H4 (cell line): ENCODE measurements at regions not wholly inside any gene's neighbourhood (a gene's known extent, or its start where the extent isn't known, plus 50 kb on each side); places are given as distances from the start of the nearest gene placed in this dataset.
"Not testable (repeated sequence)": the region's sequence is repeated elsewhere in the genome, so short reads cannot be mapped to it uniquely, and the experiment has no call there.

Experiments
- DNase-seq: peaks from one replicate; pipeline ENCODE4 v3.0.0-alpha.2; 2015; ENCODE audit warnings: low spot score

DNA sequence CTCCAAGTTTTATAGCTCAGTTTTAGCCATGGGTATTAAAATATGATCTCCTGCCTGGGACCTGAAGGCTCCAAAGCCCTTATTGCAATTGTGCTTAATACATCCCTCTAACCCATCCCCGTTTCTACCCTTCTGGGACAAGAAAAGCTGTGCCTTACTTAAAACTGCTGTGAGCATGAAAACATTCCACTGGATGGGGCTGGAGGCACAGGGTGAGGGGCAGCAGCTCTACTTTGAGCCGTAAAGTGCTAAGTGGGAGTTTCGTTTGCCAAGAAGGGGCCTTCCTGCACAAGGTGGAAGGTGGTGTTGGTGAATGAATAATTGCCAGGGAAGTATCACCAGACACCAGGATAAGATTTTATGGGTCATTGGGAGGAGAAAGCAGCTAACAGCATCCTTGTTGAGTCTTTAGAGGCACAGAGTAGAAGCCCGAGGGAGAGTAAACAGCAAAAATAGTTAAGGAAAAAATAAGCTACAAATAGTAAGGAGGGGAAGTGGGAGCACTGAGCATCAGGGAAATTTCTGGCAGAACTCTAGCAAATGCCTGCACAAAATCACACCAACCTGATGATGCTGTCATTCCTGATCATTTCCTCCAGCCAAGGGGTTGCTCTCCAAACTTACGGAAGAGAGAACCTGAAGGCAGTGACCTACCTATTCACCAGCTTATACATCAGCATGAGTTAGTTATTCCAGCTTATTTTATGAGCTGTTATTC is 218.4 kb downstream of the MREG start:
- DNase-seq = no peak

DNA sequence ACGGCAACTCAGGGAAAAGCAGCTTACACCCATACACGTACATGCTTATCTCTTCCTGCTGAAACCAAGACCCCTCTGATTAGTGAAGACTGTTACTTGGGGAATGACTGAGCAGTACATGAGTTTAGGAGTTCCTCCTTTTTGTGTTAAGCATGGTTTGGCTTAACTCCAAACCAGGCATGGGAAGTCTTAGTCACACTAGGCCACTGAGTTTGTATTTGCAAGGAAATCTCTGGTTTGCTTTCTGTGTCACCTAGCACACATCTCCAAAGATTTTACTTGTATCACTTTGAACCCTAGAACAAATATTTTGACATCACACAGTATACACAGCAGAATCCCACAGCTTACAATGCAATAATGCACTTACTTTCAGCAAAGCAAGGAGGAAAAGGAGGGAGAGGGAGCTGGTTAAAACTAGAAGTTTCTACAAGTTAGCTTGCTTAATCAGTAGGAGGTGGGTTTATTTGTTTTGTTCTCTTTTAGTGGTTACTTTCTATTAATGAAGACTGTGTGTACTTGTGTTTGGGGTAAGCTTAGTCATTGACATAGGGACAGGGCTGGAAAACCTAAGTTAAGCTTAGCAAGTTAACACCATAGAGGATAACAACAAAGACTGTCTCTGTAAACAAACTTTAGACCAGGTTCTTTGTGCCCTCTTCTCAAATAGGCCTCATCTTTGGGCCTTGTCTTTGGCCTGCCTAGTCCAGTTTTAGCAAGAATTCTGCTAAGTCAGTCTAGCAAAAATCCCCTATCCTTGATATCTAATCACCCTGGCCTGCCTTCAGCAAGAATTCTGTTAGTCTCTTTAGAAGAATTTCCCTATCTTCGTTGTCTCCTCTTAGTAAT is 219.4 kb downstream of the MREG start:
- peak; percentile 92 for DNase-seq

GRCh38 chr2:215791481-215791937 is 221.8 kb downstream of the MREG start:
- DNase-seq = no peak

DNA sequence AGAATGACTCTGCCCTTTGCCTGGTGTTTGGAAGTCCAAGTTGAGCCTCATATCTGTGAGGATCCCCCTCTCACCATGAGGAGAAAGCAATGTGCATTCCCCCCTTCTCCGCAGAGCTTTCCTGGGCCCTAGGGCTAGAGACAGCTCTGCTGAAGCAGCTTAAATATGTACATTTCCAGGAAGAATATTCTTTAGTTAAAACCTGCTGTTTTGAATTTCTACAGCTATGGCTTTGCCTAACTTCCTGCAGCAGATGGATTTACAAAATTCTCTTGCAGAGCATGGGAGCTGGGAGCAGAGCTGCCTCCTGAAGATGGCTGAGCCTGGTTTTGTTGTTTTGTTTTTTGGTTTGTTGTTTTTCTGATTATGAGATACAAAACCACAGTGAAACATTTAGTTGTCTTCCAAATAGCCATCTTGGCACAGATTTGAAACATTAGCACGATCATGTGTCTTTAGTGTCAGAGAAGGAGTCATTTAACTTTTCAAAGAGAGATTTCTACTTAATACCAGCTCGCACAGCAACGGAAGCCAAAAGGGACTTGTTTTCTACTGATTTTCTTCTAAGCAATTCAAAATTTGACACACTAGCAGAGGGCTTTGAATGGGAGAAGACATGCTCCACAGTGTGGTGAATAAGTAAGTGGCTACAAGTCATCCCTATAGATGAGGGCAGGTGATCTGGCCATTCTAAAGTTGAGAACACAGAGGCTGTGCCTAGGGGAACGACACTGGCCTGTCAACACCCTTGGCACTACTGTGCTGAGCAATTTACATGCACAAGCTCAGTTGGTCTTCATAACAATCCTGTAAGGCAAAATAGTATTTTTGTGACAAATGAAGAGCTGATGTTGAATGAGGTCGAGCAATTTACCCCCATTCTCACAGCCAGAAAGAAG is 222.6 kb downstream of the MREG start:
- no peak for DNase-seq

GRCh38 chr2:215787565-215788178 is 225.7 kb downstream of the MREG start:
- no peak for DNase-seq

DNA sequence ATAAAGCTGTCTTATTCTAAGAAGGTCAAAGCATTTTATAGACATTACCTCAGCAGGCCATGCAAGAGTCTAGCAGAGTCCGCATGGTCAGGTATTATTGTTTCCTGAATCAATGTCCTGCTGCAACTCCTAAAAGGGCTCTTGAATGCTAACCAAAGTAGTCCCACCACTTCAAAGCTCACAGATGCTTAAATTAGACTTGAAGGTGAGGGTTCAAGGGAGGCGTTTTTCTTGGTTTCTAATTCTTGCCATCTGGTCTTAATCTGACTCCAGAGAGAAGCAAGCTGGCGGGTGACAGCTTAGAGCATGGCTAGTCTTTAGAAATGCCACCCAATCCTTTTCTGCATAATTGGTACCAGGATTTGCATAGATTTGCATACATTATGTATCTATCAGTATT is 226.3 kb downstream of the MREG start:
- DNase-seq = no peak

GRCh38 chr2:215784371-215784783 is 229.0 kb downstream of the MREG start:
- peak; percentile 88 for DNase-seq

DNA sequence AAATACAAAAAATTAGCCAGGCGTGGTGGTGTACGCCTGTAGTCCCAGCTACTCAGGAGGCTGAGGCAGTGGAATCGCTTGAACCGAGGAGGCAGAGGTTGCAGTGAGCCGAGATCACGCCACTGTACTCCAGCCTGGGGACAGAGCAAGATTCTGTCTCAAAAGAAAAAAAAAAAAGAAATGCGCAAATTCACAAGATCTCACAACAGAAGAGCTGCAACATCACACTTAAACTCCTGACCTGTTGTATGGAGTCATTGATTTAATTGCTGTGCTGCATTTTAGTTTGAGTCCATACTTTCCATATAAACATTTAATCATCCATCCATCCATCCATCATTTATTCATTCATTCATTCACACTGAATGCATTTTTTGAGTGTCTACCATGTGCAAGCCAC is 229.7 kb downstream of the MREG start:
- not testable (repeated sequence) for DNase-seq

DNA sequence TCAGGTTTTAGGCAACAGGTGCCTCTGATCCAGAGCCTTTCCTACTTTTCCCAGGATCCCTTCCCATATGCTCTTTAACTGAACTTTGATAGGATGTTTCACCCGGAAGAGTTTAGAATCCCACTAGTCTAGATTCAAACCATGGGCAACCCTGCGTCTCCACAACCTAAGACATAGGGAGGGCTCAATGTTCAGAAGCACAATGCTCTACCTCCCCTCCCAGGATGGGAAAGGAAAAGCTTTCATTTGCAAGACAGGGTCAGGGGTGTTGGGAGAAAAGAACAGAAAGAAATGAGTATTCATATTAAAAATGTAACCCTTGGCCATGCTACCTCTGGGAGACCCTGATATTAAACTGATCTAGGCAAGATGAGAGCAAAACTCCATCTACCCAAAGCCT is 230.4 kb downstream of the MREG start:
- DNase-seq = no peak

DNA sequence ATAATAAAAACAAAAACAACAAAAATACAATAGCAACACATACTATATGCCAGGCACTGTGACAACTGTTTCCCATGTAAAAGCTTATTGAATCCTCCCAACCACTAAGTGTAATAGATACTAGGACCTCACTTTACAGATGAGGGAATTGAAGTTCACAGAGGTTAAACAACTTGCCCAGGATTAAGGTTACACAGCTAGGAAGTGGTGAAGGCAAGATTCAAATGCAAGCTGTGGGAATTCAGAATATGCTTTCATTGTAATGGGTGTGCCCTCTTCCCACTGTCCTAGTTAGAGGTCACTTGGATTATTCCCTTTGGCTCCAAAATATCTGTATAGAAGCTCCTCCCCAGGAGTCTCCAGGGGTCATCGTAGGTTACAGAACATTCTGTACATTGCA is 231.1 kb downstream of the MREG start:
- no peak for DNase-seq

GRCh38 chr2:215780907-215781685 is 232.3 kb downstream of the MREG start:
- DNase-seq = no peak

GRCh38 chr2:215780313-215780712 is 233.0 kb downstream of the MREG start:
- DNase-seq = no peak

DNA sequence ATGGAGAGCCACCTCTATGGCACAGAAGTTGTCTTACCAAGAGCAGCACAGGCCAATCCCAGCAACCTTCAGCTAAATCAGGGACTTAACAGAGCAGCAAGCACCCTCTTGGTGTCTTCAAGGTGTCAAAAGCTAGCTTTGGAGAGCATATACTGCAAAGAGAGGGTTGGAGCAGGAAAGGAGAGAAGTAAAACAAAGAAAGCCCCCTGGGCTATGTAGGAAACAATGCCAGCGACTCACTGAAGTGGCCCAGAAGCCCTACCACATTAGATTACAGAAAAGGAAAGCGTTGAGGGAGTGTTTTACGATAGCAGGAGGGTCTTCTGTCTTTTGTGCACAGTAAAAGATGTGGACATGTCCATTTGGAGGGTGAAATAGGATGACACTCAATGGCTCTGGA is 233.4 kb downstream of the MREG start:
- DNase-seq = no peak

GRCh38 chr2:215777465-215778044 is 235.8 kb downstream of the MREG start:
- no peak for DNase-seq

DNA sequence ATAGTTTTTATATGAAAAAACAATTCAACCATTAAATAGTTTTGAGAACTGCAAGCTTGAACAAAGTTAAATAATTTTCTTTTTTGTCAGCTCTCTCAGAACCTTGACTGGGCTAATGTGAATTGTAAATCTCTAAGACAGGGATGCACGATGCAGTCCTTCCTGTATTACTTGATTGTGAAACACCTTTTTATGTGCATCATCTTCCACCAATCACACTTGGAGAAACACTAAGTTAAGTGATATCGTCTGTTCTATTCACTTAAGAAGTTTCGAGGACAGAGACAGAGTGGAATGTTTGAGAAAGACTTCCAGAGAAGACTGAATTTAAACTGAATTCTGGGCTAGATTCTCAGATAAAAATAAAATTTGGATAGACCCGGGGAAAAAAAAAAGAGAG is 238.2 kb downstream of the MREG start:
- no peak for DNase-seq

DNA sequence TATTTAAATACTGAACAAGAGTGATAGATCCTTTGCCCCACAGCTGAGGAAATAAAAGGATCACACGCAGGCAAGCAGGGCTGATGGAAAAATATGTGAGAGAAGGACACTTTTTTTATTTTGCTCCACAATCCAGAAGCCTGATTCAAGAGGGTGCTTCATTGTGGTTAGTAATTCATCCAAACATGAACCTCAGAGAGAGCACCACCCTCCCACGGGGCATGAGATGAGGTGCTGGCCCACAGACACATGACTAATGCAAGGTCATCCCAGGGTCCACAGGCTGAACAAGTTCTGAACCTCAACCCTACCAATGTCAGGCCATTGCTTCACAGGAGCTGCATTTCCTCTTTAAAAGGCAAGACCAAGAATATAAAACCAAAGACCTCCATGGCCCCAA is 239.6 kb downstream of the MREG start:
- peak; percentile 75 for DNase-seq

DNA sequence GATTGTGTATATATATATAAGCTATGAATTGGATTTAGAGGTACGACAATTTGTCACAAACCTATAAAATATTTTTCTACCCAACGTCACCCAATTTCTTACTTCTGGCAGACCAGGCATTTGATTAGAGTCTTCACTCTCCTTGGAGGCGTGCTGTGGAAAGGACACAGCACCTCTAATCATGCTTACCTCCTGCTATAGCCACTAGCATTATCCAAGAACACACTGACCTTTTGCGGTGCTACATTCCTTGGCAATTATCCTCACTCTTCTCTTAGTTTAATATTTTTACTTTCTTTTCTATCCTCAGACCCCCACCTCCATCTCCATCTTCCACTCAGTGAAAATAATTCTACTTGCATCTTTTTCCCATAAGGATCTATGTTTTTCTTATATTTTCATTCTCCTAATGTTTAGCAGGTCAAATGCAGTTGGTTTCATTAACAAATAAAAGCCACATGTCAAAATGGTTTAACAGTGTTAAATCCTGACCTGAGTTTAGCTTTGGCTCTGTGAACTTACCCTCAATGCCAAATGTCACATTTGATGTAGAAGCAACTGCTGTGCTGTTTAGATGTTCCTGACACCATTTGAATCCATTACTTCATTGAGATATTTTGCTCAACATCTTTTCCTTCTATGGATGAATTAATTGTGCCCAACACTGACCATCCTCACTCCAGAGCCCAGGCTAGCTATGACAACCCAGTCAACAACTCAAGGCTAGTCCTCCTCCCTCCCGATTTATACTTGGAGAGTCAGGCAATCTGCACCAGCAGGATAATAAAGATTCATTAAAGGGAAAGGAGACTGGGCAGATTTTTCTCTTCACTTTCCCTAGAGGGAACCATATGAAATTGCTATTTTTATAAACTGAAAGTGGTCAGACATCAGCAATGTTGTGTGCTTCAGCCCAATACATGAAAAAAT is 240.5 kb downstream of the MREG start:
- no peak for DNase-seq

DNA sequence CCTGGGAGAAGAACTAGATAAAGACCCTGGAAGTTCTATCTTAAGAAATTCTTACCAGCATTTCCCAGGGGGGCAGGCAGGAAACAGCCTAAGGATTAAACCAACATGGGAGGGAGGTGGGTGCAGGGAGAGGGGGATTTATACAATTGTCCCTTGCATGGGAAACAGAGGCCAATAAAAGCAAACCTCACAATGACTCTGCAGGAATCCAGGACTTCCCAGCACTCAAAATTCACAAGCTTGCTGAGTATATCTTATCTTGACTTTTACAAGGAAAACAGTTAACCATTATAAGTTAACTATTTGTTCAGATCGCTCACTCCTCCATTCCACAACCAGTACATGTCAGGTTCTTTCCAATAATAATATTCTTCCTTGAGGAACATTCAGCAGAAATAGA is 241.3 kb downstream of the MREG start:
- DNase-seq = peak; percentile 61

DNA sequence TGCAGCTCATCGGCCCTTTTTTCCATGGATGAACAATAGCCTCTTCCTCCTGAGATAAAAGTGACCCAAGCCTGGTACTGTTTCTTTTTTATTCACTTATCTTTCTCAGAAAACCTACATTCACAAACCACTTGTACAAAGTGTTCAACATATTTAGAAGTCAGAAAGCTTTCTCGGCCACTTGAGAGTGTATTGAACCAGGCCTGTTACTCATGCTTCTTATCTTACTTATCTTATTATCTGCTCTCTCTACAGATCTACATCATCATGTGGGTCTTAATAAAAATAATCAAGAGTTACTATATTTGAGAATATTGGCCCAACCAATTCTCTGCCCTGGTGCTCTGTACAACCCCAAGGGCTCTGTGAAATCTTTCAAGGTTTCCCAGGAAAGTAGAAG is 242.1 kb downstream of the MREG start:
- DNase-seq = no peak
